Activated T-cell treated with anti-CD3 and anti-CD28 coated beads, Interleukin-2, amount 50 U/mL, for 48 hours (primary cell): ENCODE measurements at regions not wholly inside any gene's neighbourhood (a gene's known extent, or its start where the extent isn't known, plus 50 kb on each side); places are given as distances from the start of the nearest gene placed in this dataset.
"Not testable (repeated sequence)": the region's sequence is repeated elsewhere in the genome, so short reads cannot be mapped to it uniquely, and the experiment has no call there.

Source experiments
- DNase-seq, 2 experiments: peaks; one replicate each; pipeline ENCODE4 v3.0.0-alpha.2; 2020

- no peak for DNase-seq
These were observed 202.6 kb downstream of the RBM46 start for GRCh38 chr4:154983714-154984113.

- DNase-seq = no peak
These were observed 203.1 kb downstream of the RBM46 start for GRCh38 chr4:154984148-154984547.

- DNase-seq = no peak
These were observed 203.5 kb downstream of the RBM46 start for GRCh38 chr4:154984616-154985015.

- no peak for DNase-seq
These were observed 204.6 kb downstream of the RBM46 start for GRCh38 chr4:154985673-154986072.

- no peak for DNase-seq
These were observed 207.4 kb downstream of the RBM46 start for GRCh38 chr4:154988511-154988910.

GRCh38 chr4:154989511-154989910 lies 208.4 kb downstream of the RBM46 start:
- DNase-seq = no peak

DNA sequence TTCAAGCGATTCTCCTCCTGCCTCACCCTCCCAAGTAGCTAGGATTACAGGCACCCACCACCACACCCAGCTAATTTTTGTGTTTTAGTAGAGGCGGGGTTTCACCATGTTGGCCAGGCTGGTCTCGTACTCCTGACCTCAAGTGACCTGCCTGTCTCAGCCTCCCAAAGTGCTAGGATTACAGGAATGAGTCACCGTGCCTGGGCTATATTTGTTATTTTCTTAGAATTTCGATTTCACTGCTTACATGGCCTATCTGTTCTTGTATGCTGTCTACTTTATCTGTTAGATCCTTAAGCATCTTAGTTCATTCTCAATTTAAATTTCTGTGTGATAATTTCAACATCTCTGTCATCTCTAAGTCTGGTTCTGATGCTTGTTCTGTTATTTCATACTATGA lies 210.6 kb upstream of the NPY2R start:
- not testable (repeated sequence) for DNase-seq

DNA sequence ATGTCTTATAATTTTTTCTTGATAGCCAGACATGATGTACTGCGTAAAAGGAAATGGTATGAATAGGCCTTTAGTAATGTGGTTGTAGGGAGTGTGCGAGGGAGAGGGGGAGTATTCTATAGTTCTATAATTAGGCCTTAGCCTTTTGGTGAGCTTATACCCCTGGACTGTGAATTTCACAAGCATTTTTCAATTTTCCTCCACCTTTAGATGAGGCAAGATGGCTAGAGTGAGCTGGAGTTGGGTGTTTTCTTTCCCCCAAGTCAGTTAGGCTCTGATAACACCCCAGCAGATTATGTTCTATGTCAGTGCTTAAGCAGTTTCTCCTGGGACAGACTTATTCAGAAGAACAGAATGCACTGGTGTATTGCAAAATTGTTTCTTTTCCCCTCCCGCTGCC lies 210.2 kb upstream of the NPY2R start:
- no peak for DNase-seq

- DNase-seq = no peak
These were observed 209.7 kb upstream of the NPY2R start for GRCh38 chr4:154998773-154999172.

- DNase-seq = no peak
These were observed 208.4 kb upstream of the NPY2R start for GRCh38 chr4:154999950-155000578.

DNA sequence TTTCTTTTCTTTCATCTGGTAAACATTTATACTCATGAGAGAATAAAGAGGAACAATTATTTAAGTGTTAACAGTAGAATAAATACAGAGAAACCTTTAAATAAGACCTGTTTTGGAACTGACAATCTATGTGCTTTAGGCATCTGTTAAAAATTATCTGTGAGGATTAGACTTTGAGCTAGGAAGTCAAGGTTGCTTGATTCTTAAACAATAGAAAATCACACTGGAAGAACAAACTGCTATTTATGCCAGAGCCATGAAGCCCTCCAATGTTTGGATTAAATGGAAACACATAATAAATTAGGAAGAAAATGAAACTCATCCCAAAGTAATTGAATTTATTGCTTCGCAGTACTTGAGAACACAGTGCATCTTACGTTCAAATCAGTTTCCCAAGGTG lies 207.2 kb upstream of the NPY2R start:
- DNase-seq = no peak

GRCh38 chr4:155005395-155006090 lies 202.9 kb upstream of the NPY2R start:
- DNase-seq = no peak

DNA sequence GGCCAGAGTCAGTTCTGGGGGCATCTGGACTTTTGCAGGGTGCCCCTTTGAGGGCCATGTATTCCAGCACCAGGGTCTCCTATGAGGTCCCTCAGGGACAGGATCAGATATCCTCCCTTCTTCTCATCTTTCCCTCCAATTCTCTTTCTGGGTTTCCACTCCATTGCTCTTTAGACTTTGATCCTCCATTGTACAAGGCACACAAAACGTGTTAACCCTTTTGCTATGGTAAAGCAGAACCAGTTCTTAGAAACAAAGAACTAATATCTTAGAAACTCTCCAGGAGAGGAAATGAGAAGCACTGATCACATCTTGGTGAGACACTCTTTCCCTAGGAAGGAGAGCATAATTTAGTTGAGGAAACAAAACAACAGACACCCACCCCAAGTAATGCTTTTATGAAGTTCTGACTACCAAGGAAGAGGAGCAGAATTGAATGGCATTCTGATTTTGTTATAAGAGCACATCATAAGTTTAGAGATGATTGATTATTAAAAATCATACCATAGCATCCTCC lies 200.7 kb upstream of the NPY2R start:
- no peak for DNase-seq

DNA sequence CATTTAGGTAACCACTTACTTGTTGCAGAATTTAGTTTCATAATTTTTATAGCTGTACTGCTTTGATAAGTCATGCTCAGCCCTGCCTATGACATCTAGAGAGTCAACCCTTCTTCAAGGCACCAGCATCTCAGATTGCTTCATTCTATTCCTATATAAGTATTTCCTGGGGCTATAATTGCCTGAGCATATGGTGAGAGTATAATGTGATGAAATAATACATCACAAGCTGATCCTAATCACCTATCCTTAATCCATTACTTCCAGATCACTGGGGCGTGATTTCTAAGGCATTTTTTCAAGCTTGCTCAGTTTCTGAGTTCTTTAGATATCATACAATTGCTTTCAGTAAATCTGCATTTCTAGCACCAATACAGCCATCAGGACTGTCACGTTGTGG lies 200.0 kb upstream of the NPY2R start:
- no peak for DNase-seq

DNA sequence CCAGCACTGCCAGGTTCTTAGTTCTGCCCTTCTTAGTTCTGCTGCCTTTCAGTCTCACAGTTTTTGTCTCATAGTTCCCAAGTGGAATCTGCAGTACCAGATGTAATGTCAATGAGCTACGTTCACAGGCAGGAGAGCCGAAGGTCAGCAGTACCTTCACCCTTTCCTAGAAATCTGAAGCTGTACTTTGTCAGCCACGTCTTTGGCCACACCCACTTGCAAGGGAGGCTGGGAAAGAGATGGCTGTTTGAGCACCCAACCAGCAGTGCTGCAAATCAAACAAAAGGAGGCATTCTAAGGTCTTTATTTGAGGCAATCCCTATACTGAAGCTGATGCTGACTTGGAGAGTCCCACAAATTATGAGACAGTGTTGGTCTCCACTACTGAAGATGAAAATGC lies 199.1 kb upstream of the NPY2R start:
- no peak for DNase-seq

DNA sequence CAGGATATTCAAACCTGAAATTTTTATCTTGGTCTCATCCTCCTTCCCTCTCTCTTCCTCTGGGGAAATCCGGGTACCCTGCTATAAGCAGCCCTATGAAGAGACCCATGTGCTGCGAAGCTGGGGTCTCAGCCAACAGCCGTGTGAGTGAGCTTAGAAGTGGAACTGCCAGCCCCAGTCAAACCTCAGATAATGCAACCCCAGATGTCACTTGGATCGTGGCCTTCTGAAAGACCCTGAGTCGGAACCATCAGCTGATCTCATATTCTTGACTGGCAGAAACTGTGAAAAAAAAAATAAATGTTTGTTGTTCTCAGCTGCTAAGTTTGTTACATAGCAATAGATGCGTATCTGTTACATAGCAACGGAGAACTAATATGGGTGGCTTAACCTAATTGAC lies 198.1 kb upstream of the NPY2R start:
- DNase-seq = no peak

GRCh38 chr4:155011163-155011780 lies 197.2 kb upstream of the NPY2R start:
- no peak for DNase-seq

GRCh38 chr4:155012469-155012868 lies 196.0 kb upstream of the NPY2R start:
- no peak for DNase-seq

DNA sequence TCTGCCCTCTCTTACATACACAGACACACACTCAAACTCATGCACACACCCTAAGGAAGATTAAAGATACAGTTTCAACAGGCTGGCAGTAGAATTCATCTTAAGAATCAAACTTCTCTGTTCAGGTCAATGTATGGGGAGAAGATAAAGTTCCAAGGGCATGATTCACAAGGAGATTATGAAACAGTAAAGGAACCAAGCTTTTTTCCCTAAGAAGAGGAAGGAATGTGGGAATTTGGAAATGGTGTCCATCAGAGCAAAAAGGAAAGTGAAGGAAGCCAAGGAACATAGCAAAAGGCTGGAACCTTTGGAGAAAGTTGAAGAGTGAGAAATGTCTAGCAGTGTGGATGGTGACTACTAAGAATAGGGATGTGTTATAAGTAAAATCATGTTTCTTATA lies 191.0 kb upstream of the NPY2R start:
- DNase-seq = no peak

GRCh38 chr4:155025762-155026457 lies 182.5 kb upstream of the NPY2R start:
- peak; percentile 39 to 41 for DNase-seq

- DNase-seq = no peak
These were observed 181.7 kb upstream of the NPY2R start for GRCh38 chr4:155026715-155027114.

GRCh38 chr4:155032521-155033229 lies 175.8 kb upstream of the NPY2R start:
- DNase-seq = no peak

DNA sequence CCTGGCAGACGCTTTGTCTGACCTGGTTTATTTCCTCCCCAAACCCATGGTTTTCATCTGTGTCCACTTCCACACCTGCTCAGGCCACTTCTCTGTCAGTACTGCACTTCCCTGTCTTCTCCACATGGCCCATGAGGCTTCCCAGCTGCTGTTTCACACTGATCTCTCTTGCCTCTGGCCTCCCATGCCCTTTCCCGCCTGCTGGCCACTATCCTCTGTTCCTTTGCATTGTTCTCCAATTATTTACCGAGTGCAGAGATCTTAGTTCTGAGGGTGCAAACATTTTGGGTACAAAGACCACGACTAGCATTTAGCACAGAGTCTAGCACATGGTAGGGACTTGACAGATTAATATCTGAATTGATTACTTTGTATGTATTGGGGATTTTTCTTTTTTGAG lies 174.8 kb upstream of the NPY2R start:
- no peak for DNase-seq
